Neuron (in vitro differentiated cells): ENCODE measurements at regions not wholly inside any gene's neighbourhood (a gene's known extent, or its start where the extent isn't known, plus 50 kb on each side); places are given as distances from the start of the nearest gene placed in this dataset.

Experiments
- H2AFZ ChIP-seq: one replicate; pipeline ENCODE4 v1.6.1; 2013; ENCODE audit warnings: low read depth, mild to moderate bottlenecking, inconsistent platforms, low read length, moderate library complexity
- H3K27me3 ChIP-seq: one replicate; pipeline ENCODE4 v1.6.1; 2013; ENCODE audit warnings: low read length; ENCODE audit not compliant: insufficient read depth
- H3K36me3 ChIP-seq: one replicate; pipeline ENCODE4 v1.6.1; 2013; ENCODE audit warnings: low read length; ENCODE audit not compliant: insufficient read depth
- H3K4me1 ChIP-seq: one replicate; pipeline ENCODE4 v1.6.1; 2013; ENCODE audit warnings: low read length; ENCODE audit not compliant: insufficient read depth
- H3K4me3 ChIP-seq: 2 replicates; pipeline ENCODE4 v1.5.1; 2013; ENCODE audit warnings: mild to moderate bottlenecking, low read length, moderate library complexity
- H3K9me3 ChIP-seq: one replicate; pipeline ENCODE4 v1.6.1; 2013; ENCODE audit warnings: low read length

GRCh38 chr7:110043519-110043918 lies 1047.4 kb upstream of the LRRN3 start:
- no peaks in the 10 kb centered on the region for H3K9me3 ChIP-seq
- H3K4me1 ChIP-seq = no peaks in the 10 kb centered on the region
- H3K27me3 ChIP-seq = no peaks in the 10 kb centered on the region
- no peak overlapping the region for H2AFZ ChIP-seq
- no peak overlapping the region for H3K4me3 ChIP-seq
- H3K36me3 ChIP-seq = no peaks in the 10 kb centered on the region

GRCh38 chr7:110050785-110051184 lies 1040.1 kb upstream of the LRRN3 start:
- no peaks in the 10 kb centered on the region for H3K27me3 ChIP-seq
- no peaks in the 10 kb centered on the region for H3K9me3 ChIP-seq
- no peak overlapping the region for H2AFZ ChIP-seq
- H3K36me3 ChIP-seq = no peaks in the 10 kb centered on the region
- peaks cover 5% of the 10 kb centered on the region for H3K4me1 ChIP-seq
- H3K4me3 ChIP-seq = no peak overlapping the region

- Histone ChIP-seq H3K4me1 (peaks cover 5% of the 10 kb centered on the region), H3K9me3 (no peaks in the 10 kb centered on the region), H3K4me3 (no peak overlapping the region), H2AFZ (peak overlapping the region; percentile 59), H3K36me3 (no peaks in the 10 kb centered on the region), H3K27me3 (no peaks in the 10 kb centered on the region)
Observed at GRCh38 chr7:110051372-110051771, 1039.6 kb upstream of the LRRN3 start.

- Histone ChIP-seq H3K9me3 (no peaks in the 10 kb centered on the region), H3K4me3 (no peak overlapping the region), H3K4me1 (peaks cover under 1% of the 10 kb centered on the region), H2AFZ (no peak overlapping the region), H3K36me3 (no peaks in the 10 kb centered on the region), H3K27me3 (no peaks in the 10 kb centered on the region)
Observed at GRCh38 chr7:110056331-110056730, 1034.6 kb upstream of the LRRN3 start.

GRCh38 chr7:110058401-110058800 lies 1032.5 kb upstream of the LRRN3 start:
- H3K4me1 ChIP-seq = no peaks in the 10 kb centered on the region
- H2AFZ ChIP-seq = no peak overlapping the region
- no peak overlapping the region for H3K4me3 ChIP-seq
- no peaks in the 10 kb centered on the region for H3K36me3 ChIP-seq
- no peaks in the 10 kb centered on the region for H3K27me3 ChIP-seq
- H3K9me3 ChIP-seq = no peaks in the 10 kb centered on the region

- H2AFZ ChIP-seq = no peak overlapping the region
- no peak overlapping the region for H3K4me3 ChIP-seq
- H3K9me3 ChIP-seq = no peaks in the 10 kb centered on the region
Observed at GRCh38 chr7:110061387-110061786, 1029.5 kb upstream of the LRRN3 start.

GRCh38 chr7:110065121-110065520 lies 1025.8 kb upstream of the LRRN3 start:
- Histone ChIP-seq H3K27me3 (no peaks in the 10 kb centered on the region), H3K4me1 (no peaks in the 10 kb centered on the region), H3K9me3 (no peaks in the 10 kb centered on the region), H2AFZ (no peak overlapping the region), H3K36me3 (no peaks in the 10 kb centered on the region), H3K4me3 (no peak overlapping the region)

More at GRCh38 chr7:110061387-110061786, 1029.5 kb upstream of the LRRN3 start:
- H3K36me3 ChIP-seq = no peaks in the 10 kb centered on the region
- H3K4me1 ChIP-seq = no peaks in the 10 kb centered on the region
- no peaks in the 10 kb centered on the region for H3K27me3 ChIP-seq

- no peaks in the 10 kb centered on the region for H3K36me3 ChIP-seq
- no peak overlapping the region for H3K4me3 ChIP-seq
- H3K9me3 ChIP-seq = no peaks in the 10 kb centered on the region
- no peaks in the 10 kb centered on the region for H3K4me1 ChIP-seq
- H2AFZ ChIP-seq = no peak overlapping the region
- H3K27me3 ChIP-seq = no peaks in the 10 kb centered on the region
Observed at GRCh38 chr7:110066843-110067242, 1024.1 kb upstream of the LRRN3 start.

- H3K4me3 ChIP-seq = no peak overlapping the region
- no peaks in the 10 kb centered on the region for H3K9me3 ChIP-seq
- H2AFZ ChIP-seq = no peak overlapping the region
- no peaks in the 10 kb centered on the region for H3K36me3 ChIP-seq
- H3K27me3 ChIP-seq = no peaks in the 10 kb centered on the region
- H3K4me1 ChIP-seq = peaks cover 2% of the 10 kb centered on the region
Observed at GRCh38 chr7:110071192-110071591, 1019.7 kb upstream of the LRRN3 start.

- Histone ChIP-seq H3K36me3 (no peaks in the 10 kb centered on the region), H3K4me1 (peaks cover 2% of the 10 kb centered on the region), H3K27me3 (no peaks in the 10 kb centered on the region), H3K4me3 (no peak overlapping the region), H3K9me3 (no peaks in the 10 kb centered on the region), H2AFZ (no peak overlapping the region)
Observed at GRCh38 chr7:110075450-110075849, 1015.5 kb upstream of the LRRN3 start.

- Histone ChIP-seq H2AFZ (no peak overlapping the region), H3K9me3 (no peaks in the 10 kb centered on the region), H3K27me3 (no peaks in the 10 kb centered on the region), H3K4me1 (peaks cover 2% of the 10 kb centered on the region), H3K4me3 (no peak overlapping the region), H3K36me3 (no peaks in the 10 kb centered on the region)
Observed at GRCh38 chr7:110076194-110076593, 1014.7 kb upstream of the LRRN3 start.

GRCh38 chr7:110084181-110084807 lies 1006.6 kb upstream of the LRRN3 start:
- H3K9me3 ChIP-seq = peaks cover 3% of the 10 kb centered on the region
- no peaks in the 10 kb centered on the region for H3K36me3 ChIP-seq
- H2AFZ ChIP-seq = no peak overlapping the region
- no peaks in the 10 kb centered on the region for H3K4me1 ChIP-seq
- H3K4me3 ChIP-seq = no peak overlapping the region
- H3K27me3 ChIP-seq = no peaks in the 10 kb centered on the region

GRCh38 chr7:110090110-110090820 lies 1000.7 kb upstream of the LRRN3 start:
- no peaks in the 10 kb centered on the region for H3K9me3 ChIP-seq
- no peak overlapping the region for H2AFZ ChIP-seq
- no peaks in the 10 kb centered on the region for H3K4me1 ChIP-seq
- H3K36me3 ChIP-seq = no peaks in the 10 kb centered on the region
- H3K27me3 ChIP-seq = no peaks in the 10 kb centered on the region
- no peak overlapping the region for H3K4me3 ChIP-seq
